WTC11 (cell line): ENCODE measurements at regions not wholly inside any gene's neighbourhood (a gene's known extent, or its start where the extent isn't known, plus 50 kb on each side); places are given as distances from the start of the nearest gene placed in this dataset.

Source experiments
- ATAC-seq: fragments of 200-7000 bp; cut with Tn5 transposase; 2 replicates; pipeline ENCODE4 v1.10.0; 2021; ENCODE audit warnings: mild to moderate bottlenecking, moderate library complexity
- CTCF ChIA-PET: fragments of 300-600 bp; sonication (Branson Sonifier 250); formaldehyde crosslinking; loops from one replicate; lab custom pipeline; 2021; ENCODE audit warnings: antibody characterized with exemption; lab: Charles Lee
- POLR2A ChIA-PET: fragments of 350-600 bp; sonication (Branson Sonifier 250); formaldehyde crosslinking; loops from one replicate; lab custom pipeline; 2021; ENCODE audit warnings: antibody characterized with exemption; lab: Charles Lee
- DNase-seq: peaks from one replicate; pipeline ENCODE4 v3.0.0; 2021; ENCODE audit warnings: low spot score
- H3K27ac Mint-ChIP-seq: 2 replicates; pipeline ENCODE4 v1.8.0; 2021; ENCODE audit warnings: mixed read lengths
- H3K27me3 Mint-ChIP-seq: 2 replicates; pipeline ENCODE4 v1.8.0; 2021; ENCODE audit warnings: low read depth, mild to moderate bottlenecking, moderate library complexity, mixed read lengths
- H3K36me3 Mint-ChIP-seq: 2 replicates; pipeline ENCODE4 v1.8.0; 2021; ENCODE audit warnings: mixed read lengths
- H3K4me1 Mint-ChIP-seq: 2 replicates; pipeline ENCODE4 v1.8.0; 2022; ENCODE audit warnings: mixed read lengths
- H3K4me3 Mint-ChIP-seq: 2 replicates; pipeline ENCODE4 v1.8.0; 2021; ENCODE audit warnings: mild to moderate bottlenecking, moderate library complexity, mixed read lengths
- H3K9me3 Mint-ChIP-seq: 2 replicates; pipeline ENCODE4 v1.8.0; 2021; ENCODE audit warnings: mixed read lengths
- ARID4B ChIP-seq: sonication (generic); formaldehyde crosslinking; IDR thresholded peaks from 2 replicates; pipeline ENCODE4 v1.8.0; 2023; ENCODE audit warnings: missing genetic modification reagents, mild to moderate bottlenecking, borderline replicate concordance
- CDX4 ChIP-seq: fragments of 250-450 bp; sonication (Bioruptor Pico); IDR thresholded peaks from 2 replicates; pipeline ENCODE4 v1.9.0; 2021; ENCODE audit warnings: moderate library complexity, mild to moderate bottlenecking, inconsistent platforms, borderline replicate concordance
- CREB1 ChIP-seq: sonication (generic); formaldehyde crosslinking; IDR thresholded peaks from 2 replicates; pipeline ENCODE4 v1.8.0; 2023; ENCODE audit warnings: mild to moderate bottlenecking, missing genetic modification reagents
- CREM ChIP-seq: sonication (generic); formaldehyde crosslinking; IDR thresholded peaks from 2 replicates; pipeline ENCODE4 v1.8.1; 2022; ENCODE audit warnings: mild to moderate bottlenecking, missing genetic modification reagents, moderate library complexity
- E2F4 ChIP-seq: sonication (generic); formaldehyde crosslinking; IDR thresholded peaks from 2 replicates; pipeline ENCODE4 v1.8.1; 2022; ENCODE audit warnings: low read depth, mild to moderate bottlenecking, moderate library complexity, missing genetic modification reagents, borderline replicate concordance
- ELF4 ChIP-seq: sonication (generic); formaldehyde crosslinking; IDR thresholded peaks from 2 replicates; pipeline ENCODE4 v1.8.1; 2022; ENCODE audit warnings: low read depth, mild to moderate bottlenecking, moderate library complexity, missing genetic modification reagents
- ETV6 ChIP-seq: sonication (generic); formaldehyde crosslinking; IDR thresholded peaks from 2 replicates; pipeline ENCODE4 v1.8.1; 2022; ENCODE audit warnings: mild to moderate bottlenecking, missing genetic modification reagents
- FOXJ3 ChIP-seq: sonication (generic); formaldehyde crosslinking; IDR thresholded peaks from 2 replicates; pipeline ENCODE4 v1.9.0; 2021; ENCODE audit warnings: missing genetic modification reagents, mild to moderate bottlenecking, borderline replicate concordance
- FOXK1 ChIP-seq: sonication (generic); formaldehyde crosslinking; IDR thresholded peaks from 2 replicates; pipeline ENCODE4 v1.8.0; 2022; ENCODE audit warnings: mild to moderate bottlenecking, moderate library complexity, missing genetic modification reagents
- GABPB1 ChIP-seq: sonication (generic); formaldehyde crosslinking; IDR thresholded peaks from 2 replicates; pipeline ENCODE4 v1.8.1; 2023; ENCODE audit warnings: mild to moderate bottlenecking, missing genetic modification reagents
- IRF2 ChIP-seq: sonication (generic); formaldehyde crosslinking; IDR thresholded peaks from 2 replicates; pipeline ENCODE4 v1.8.0; 2022; ENCODE audit warnings: low read depth, missing genetic modification reagents, borderline replicate concordance
- MLX ChIP-seq: sonication (generic); formaldehyde crosslinking; IDR thresholded peaks from 2 replicates; pipeline ENCODE4 v1.8.1; 2023; ENCODE audit warnings: mild to moderate bottlenecking, missing genetic modification reagents, moderate library complexity
- NFATC4 ChIP-seq: fragments of 250-450 bp; sonication (Bioruptor Pico); IDR thresholded peaks from 2 replicates; pipeline ENCODE4 v1.9.0; 2021; ENCODE audit warnings: mild to moderate bottlenecking
- NFYB ChIP-seq: sonication (generic); formaldehyde crosslinking; conservative IDR thresholded peaks from 2 replicates; pipeline ENCODE4 v1.8.0; 2022; ENCODE audit warnings: low read depth, missing genetic modification reagents
- OVOL2 ChIP-seq: fragments of 250-450 bp; sonication (Bioruptor Pico); IDR thresholded peaks from 2 replicates; pipeline ENCODE4 v1.9.0; 2021; ENCODE audit warnings: mild to moderate bottlenecking, borderline replicate concordance
- PRRX2 ChIP-seq: fragments of 250-450 bp; sonication (Bioruptor Pico); IDR thresholded peaks from 2 replicates; pipeline ENCODE4 v1.8.0; 2021; ENCODE audit warnings: mild to moderate bottlenecking
- RELA ChIP-seq: sonication (generic); formaldehyde crosslinking; IDR thresholded peaks from 2 replicates; pipeline ENCODE4 v1.8.1; 2022; ENCODE audit warnings: missing genetic modification reagents, mild to moderate bottlenecking, borderline replicate concordance
- TCF7 ChIP-seq: sonication (generic); formaldehyde crosslinking; IDR thresholded peaks from 2 replicates; pipeline ENCODE4 v1.8.0; 2022; ENCODE audit warnings: mild to moderate bottlenecking, low read depth, missing genetic modification reagents, moderate library complexity
- USF1 ChIP-seq: sonication (generic); formaldehyde crosslinking; IDR thresholded peaks from 2 replicates; pipeline ENCODE4 v1.8.0; 2022; ENCODE audit warnings: mild to moderate bottlenecking, missing genetic modification reagents
- ZNF138 ChIP-seq: sonication (generic); formaldehyde crosslinking; conservative IDR thresholded peaks from 2 replicates; pipeline ENCODE4 v1.8.1; 2022; ENCODE audit warnings: mild to moderate bottlenecking, moderate library complexity, missing genetic modification reagents
- ZNF232 ChIP-seq: sonication (generic); formaldehyde crosslinking; IDR thresholded peaks from 2 replicates; pipeline ENCODE4 v1.8.0; 2022; ENCODE audit warnings: mild to moderate bottlenecking, missing genetic modification reagents
- ZNF396 ChIP-seq: fragments of 250-450 bp; sonication (Bioruptor Pico); IDR thresholded peaks from 2 replicates; pipeline ENCODE4 v1.8.0; 2021; ENCODE audit warnings: mild to moderate bottlenecking, moderate library complexity, borderline replicate concordance
- ZNF416 ChIP-seq: fragments of 250-450 bp; sonication (Bioruptor Pico); IDR thresholded peaks from 2 replicates; pipeline ENCODE4 v1.9.0; 2021; ENCODE audit warnings: mild to moderate bottlenecking, inconsistent platforms

GRCh38 chr1:232891656-232892317 is 58.6 kb upstream of the NTPCR start:
- peaks cover 12% of the 10 kb centered on the region for H3K4me1 Mint-ChIP-seq
- H3K27me3 Mint-ChIP-seq: no peaks in the 10 kb centered on the region; the same call in 1 of the 2 replicates
- peaks cover 32% of the 10 kb centered on the region for H3K9me3 Mint-ChIP-seq
- no peak for DNase-seq
- TF ChIP-seq CDX4 (CRISPR knock-in tag) (no peak), ZNF396 (CRISPR knock-in tag) (no peak), FOXK1 (CRISPR knock-in tag) (no peak), NFYB (CRISPR knock-in tag) (no peak), OVOL2 (no peak), RELA (no peak), CREM (CRISPR knock-in tag) (no peak), GABPB1 (CRISPR knock-in tag) (no peak), TCF7 (CRISPR knock-in tag) (no peak), ETV6 (CRISPR knock-in tag) (no peak), IRF2 (CRISPR knock-in tag) (no peak), USF1 (CRISPR knock-in tag) (no peak), ELF4 (CRISPR knock-in tag) (no peak), PRRX2 (CRISPR knock-in tag) (no peak), E2F4 (no peak), MLX (CRISPR knock-in tag) (no peak), NFATC4 (no peak), ZNF138 (CRISPR knock-in tag) (no peak), CREB1 (CRISPR knock-in tag) (no peak)
- H3K36me3 Mint-ChIP-seq: peaks cover 16% of the 10 kb centered on the region
- no peak overlapping the region for H3K27ac Mint-ChIP-seq
- ChIA-PET POLR2A (no interaction called here), CTCF (interaction anchor here (1.6 to 2.6 kb wide), 2 partner anchors 11 to 12 kb away, joined by 5 to 6 read pairs; no protein-coding TSS in a partner anchor)
- no peak for ATAC-seq
- H3K4me3 Mint-ChIP-seq: no peak overlapping the region

- Mint-ChIP-seq H3K27ac (no peak overlapping the region), H3K9me3 (peaks cover 32% of the 10 kb centered on the region), H3K27me3 (no peaks in the 10 kb centered on the region; the same call in 1 of the 2 replicates), H3K36me3 (peaks cover 16% of the 10 kb centered on the region)
- ATAC-seq: no peak
- DNase-seq: no peak
- CTCF ChIA-PET: interaction anchor here (1.6 kb wide), 1 partner anchor 14 kb away, joined by 5 read pairs; no protein-coding TSS in a partner anchor
- TF ChIP-seq FOXJ3 (CRISPR knock-in tag): no peak
- TF ChIP-seq ZNF416 (CRISPR knock-in tag): no peak
- no peak for TF ChIP-seq ZNF232 (CRISPR knock-in tag)
- no peak for TF ChIP-seq ARID4B (CRISPR knock-in tag)
- TF ChIP-seq, all 79 proteins: peak for 0
- Mint-ChIP-seq H3K4me3 (no peak overlapping the region), H3K4me1 (peaks cover 23% of the 10 kb centered on the region)
- POLR2A ChIA-PET: no interaction called here
Observed at GRCh38 chr1:232893481-232894313, 56.7 kb upstream of the NTPCR start.
